D341Med (cell line): ENCODE measurements at regions not wholly inside any gene's neighbourhood (a gene's known extent, or its start where the extent isn't known, plus 50 kb on each side); places are given as distances from the start of the nearest gene placed in this dataset.

Experiments
- DNase-seq: peaks from one replicate; pipeline ENCODE4 v3.0.0; 2012; ENCODE audit warnings: low spot score

GRCh38 chr1:204736836-204737235 lies 51.3 kb upstream of the LRRN2 start:
- no peak for DNase-seq

DNA sequence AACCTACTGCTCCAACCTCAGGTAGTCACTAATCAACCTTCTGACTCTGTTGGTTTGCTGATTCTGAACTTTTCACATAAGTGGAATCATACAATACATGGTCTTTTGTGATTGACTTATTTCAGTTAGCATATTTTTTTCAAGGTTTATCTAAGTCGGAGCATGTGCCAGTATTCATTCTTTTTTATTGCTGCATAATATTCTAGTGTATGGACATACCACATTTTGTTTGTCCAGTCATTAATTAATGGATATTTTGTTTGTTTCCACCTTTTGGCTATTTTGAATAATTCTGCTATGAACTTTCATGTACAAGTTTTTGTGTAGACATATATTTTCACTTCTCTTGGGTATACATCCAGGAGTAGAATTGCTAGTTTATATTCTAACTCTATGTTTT lies 53.0 kb upstream of the LRRN2 start:
- DNase-seq, result no peak

- no peak for DNase-seq
Observed at GRCh38 chr1:204740354-204740753, 54.8 kb upstream of the LRRN2 start.

GRCh38 chr1:204741440-204741839 lies 55.9 kb upstream of the LRRN2 start:
- DNase-seq, result no peak

GRCh38 chr1:204742676-204743251 lies 57.2 kb upstream of the LRRN2 start:
- DNase-seq, result no peak

DNA sequence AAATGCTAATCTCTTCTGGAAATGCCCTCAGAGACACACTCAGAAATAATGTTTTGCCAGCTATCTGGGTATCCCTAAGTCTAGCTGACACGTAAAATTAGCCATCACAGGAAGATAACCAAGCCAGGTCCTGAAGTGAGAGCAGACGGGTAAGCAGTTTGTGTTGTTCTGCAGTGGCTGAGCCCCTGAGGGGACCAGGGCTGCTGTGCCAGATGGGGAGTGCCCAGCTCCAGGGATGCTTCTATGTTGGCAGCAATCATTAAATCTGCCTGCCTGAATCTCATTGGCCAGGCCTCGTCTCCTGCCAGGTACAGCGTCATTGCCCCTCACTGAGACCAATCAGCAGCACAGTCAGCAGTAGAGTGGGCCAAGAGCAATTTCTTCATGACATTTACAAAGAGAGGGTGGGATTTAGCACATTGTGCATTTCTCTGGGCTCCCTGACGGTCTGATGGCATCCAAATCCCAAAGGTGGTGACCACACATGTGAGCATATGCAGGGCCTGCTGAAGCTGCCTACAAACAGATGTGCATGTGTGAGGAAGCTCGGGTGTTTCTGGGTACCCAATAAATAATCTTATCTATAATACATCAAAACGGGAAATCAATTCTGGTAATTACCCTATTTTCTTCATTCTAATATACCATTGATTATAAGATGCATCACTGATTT lies 58.7 kb upstream of the LRRN2 start:
- no peak for DNase-seq

GRCh38 chr1:204746838-204747442 lies 61.4 kb upstream of the LRRN2 start:
- peak; percentile 74 for DNase-seq

- DNase-seq, result no peak
Observed at GRCh38 chr1:204751480-204751879, 65.9 kb upstream of the LRRN2 start.

- DNase-seq, result no peak
Observed at GRCh38 chr1:204751883-204752687, 66.5 kb upstream of the LRRN2 start.

DNA sequence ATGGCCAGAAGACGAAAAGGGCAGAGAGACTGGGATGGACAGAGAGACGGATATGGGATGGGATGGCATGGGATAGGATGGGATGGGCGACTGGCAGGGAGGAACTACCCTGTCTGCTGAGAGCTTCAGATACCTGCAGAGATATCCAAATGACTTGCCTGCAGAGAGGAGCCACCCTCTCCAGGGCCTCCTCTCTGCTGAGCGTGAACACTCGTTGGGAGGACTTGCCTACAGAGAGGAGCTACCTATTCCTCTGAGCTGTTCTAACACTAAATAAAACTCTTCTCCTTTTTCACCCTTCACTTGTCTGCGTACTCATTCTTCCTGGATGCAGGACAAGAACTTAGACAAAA lies 67.1 kb upstream of the LRRN2 start:
- no peak for DNase-seq

GRCh38 chr1:204754821-204755220 lies 69.3 kb upstream of the LRRN2 start:
- DNase-seq, result no peak

DNA sequence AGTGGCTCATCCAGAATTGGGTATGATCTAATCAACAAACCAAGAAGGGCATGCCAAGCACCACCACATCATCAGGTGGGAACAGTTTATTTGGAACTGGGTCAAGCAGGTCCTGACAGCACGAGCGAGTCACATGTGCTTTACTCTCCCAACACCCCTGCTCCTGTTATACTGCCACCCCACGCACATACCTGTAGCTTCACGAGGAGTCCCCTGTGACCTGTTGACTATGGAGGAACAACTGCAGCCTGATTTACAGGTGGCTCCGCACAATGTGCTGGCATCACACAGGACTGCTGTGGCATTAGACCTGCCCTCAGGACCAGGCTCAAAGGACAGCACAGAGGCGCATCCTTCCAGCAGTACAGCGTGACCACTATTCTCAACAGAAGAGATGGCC lies 70.8 kb upstream of the LRRN2 start:
- no peak for DNase-seq

DNA sequence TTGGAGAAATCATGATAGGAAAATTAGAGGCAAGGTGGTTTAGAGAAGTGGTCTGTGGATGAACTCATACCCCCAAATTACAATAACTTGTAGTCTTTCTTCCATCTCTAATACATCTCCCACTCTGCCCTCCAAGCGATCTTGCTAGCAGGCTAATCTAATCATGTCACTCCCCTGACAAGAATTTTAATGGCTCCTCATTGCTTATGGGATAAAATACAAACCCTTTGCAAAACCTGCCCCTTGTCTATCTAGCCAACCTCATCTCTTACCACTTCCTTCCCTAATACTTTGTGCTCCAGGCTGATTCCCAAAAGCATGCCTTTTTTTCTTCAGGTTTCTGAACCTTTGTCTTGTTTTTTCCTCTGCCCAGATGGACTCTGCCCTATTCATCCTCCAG lies 71.3 kb upstream of the LRRN2 start:
- no peak for DNase-seq

DNA sequence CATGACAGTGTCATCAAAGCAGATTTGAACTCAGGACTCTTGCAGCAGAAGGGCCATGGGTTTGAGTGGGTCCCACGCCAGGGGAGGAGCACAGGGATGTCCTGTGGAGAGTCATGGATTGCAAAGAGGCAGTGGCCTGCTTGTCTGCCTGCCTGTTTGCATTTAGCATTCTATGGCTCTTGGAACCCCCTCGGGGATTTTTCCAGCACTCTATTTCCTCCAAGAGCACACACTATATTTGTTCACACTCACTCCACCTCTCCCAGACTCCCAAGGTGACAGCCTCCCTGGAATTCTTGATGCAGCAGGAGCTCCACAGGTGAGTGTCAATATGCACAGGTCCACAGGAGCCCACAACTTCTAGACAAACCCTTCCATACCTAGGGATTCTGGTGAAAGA lies 73.1 kb upstream of the LRRN2 start:
- DNase-seq, result no peak

DNA sequence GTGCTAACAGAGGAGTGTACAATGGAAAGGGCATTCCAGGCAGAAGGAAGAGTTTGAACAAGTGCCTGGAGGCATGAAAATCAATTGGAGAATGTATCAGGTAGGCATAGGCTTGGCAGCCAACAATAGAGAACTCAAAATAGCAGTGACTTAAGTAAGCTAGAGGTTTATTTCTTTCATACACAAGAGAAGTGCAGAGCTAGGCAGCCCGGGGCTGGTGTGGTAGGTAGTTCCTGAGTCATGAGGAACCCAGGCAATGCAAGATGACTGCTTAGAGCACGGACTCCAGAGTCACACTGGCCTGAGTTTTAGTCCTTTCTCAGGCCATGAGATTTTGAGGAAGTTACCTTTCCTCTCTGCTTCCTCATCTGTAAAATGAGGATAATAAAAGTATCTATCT lies 74.8 kb upstream of the LRRN2 start:
- DNase-seq, result no peak

- no peak for DNase-seq
Observed at GRCh38 chr1:204760757-204761156, 75.2 kb upstream of the LRRN2 start.

DNA sequence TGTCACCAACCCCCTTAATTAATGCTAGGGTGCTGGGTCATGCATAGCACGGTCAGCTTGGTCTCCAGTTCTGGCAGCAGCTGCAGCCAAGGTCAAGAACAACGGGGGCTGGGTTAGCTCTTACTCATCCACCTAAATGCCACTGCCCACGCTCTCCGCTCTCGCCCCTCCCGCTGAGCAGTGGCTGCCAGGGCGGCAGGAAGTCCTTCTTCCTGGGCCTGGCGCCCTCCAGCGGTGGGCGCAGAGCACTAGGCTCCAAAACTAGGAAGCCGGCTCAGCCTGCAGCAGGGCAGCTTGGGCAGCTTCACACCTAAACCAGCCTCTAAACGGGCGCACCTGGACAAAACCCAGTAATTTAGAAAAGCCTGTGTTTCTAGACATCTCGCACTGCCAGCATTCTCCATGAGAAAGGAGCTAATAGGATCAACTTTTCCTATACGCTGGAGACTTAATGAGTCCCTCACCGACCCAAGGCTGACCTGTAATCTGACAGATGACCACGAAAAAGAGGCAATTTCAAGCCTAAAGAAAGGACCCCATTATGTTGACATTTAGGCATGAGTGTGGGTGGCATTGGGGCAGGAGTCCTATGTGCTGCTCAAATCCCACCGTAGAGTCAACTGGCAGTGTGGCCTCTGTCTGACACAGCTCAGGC lies 78.4 kb upstream of the LRRN2 start:
- DNase-seq, result peak; percentile 94

DNA sequence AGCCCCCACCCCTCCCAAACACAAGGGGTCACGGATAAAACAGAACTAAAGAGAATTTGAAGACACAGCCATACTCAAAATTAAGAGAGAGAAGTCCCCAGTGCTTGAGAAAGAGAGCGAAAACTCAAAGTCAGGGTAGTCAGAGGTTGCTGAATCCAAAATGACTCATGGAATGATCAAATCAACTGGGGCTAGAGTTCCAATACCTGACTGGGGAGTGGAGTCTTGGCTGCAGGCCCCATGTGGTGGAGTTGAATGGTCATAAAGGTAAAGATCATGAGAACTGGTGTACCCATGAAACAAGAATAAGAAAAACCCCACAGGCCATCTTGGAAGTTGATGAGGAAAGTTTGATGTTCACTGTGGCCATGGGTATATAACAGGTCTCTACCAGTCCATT lies 84.5 kb upstream of the LRRN2 start:
- no peak for DNase-seq

- DNase-seq, result no peak
Observed at GRCh38 chr1:204771358-204771757, 85.8 kb upstream of the LRRN2 start.

- DNase-seq, result no peak
Observed at GRCh38 chr1:204773246-204773645, 87.7 kb upstream of the LRRN2 start.

DNA sequence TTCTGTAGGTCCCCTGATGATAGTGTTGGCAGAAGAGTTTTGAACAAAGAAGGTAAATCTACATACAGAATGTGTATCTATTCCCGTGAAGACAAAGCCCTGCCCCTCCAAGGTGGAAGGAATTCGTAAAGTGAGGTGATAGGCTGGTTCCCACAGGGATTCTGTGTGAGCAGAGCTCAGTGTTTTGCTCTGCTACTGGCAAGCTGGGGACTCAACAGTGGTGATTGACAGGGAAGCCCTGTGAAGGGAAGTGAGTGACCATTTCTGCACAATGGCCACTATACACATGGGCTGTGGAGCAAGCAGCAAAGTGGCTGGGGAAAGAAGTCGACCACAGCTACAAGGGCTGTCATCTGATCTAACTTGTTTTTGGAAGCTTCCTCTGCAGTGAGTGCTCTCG lies 90.0 kb upstream of the LRRN2 start:
- DNase-seq, result no peak

- DNase-seq, result no peak
Observed at GRCh38 chr1:204777591-204777990, 92.1 kb upstream of the LRRN2 start.

GRCh38 chr1:204780630-204781029 lies 90.0 kb upstream of the NFASC start:
- DNase-seq, result no peak
